ENCODE measurements at regions not wholly inside any gene's neighbourhood (a gene's known extent, or its start where the extent isn't known, plus 50 kb on each side); places are given as distances from the start of the nearest gene placed in this dataset.

DNA sequence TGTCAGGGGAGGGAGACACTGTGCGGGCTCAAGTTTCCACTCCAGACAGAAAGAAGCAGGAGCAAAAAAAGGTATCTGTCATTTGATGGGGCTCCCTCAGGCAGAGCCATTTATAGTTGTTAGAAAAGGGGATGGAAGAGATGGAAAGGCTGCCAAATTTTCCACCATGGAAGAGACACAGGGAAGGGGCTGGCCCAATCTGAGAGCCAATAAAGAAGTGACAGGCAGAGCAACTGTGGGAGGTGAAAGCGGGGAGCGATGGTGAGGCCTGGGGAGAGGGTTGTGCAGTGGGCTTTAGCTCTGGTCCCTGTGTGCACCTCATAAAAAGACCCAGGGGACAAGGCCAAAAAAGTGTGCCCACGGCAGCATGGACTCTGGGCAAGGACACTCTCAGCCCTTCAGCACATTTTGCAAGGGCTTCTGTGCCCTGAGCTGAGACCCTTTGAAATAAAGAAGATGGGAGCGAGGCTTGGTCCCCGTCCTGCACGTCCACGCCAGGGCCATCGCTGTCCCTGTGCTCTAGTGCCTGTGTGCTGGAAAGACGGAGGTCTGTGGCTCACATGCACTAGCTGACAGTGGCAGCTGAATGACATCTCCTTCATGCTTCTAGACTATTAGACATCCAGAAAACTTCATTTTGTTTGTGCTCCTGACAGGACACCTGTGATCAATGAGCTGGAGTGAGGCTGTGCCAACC lies 456.7 kb upstream of the HS6ST1 start:
- 82% methylated on average over 10 of the region's 10 CpGs for WGBS (ENCODE audit: low lambda C conversion rate, missing lambda C conversion rate)
- DNase-seq (ENCODE audit: low spot score), result no peak
- no peak for TF ChIP-seq EZH2 (IDR thresholded peaks at IDR 0.05; ENCODE audit: borderline replicate concordance)
- TF ChIP-seq, protein P1, sequence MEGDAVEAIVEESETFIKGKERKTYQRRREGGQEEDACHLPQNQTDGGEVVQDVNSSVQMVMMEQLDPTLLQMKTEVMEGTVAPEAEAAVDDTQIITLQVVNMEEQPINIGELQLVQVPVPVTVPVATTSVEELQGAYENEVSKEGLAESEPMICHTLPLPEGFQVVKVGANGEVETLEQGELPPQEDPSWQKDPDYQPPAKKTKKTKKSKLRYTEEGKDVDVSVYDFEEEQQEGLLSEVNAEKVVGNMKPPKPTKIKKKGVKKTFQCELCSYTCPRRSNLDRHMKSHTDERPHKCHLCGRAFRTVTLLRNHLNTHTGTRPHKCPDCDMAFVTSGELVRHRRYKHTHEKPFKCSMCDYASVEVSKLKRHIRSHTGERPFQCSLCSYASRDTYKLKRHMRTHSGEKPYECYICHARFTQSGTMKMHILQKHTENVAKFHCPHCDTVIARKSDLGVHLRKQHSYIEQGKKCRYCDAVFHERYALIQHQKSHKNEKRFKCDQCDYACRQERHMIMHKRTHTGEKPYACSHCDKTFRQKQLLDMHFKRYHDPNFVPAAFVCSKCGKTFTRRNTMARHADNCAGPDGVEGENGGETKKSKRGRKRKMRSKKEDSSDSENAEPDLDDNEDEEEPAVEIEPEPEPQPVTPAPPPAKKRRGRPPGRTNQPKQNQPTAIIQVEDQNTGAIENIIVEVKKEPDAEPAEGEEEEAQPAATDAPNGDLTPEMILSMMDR (IDR thresholded peaks at IDR 0.05; ENCODE audit: poor library complexity), result no peak
- no peak for TF ChIP-seq EZH2phosphoT487 (IDR thresholded peaks at IDR 0.05; ENCODE audit: low read depth, severe bottlenecking, unreplicated experiment)
- Histone ChIP-seq H4K20me1 (ENCODE audit: insufficient read depth, poor library complexity, severe bottlenecking) (no peaks in the 10 kb centered on the region), H2AFZ (no peak overlapping the region), H3K9me2 (replicated peaks; ENCODE audit: insufficient read depth) (no peaks in the 10 kb centered on the region), H3K4me3 (no peak overlapping the region), H3K4me2 (no peak overlapping the region), H3K79me2 (no peaks in the 10 kb centered on the region), H3K9me3 (ENCODE audit: low read depth) (no peaks in the 10 kb centered on the region), H3K27me3 (no peaks in the 10 kb centered on the region), H3K27ac (no peak overlapping the region), H3K36me3 (replicated peaks; ENCODE audit: insufficient read depth, low read depth) (no peaks in the 10 kb centered on the region), H3K4me1 (ENCODE audit: insufficient read depth) (no peaks in the 10 kb centered on the region)

DNA sequence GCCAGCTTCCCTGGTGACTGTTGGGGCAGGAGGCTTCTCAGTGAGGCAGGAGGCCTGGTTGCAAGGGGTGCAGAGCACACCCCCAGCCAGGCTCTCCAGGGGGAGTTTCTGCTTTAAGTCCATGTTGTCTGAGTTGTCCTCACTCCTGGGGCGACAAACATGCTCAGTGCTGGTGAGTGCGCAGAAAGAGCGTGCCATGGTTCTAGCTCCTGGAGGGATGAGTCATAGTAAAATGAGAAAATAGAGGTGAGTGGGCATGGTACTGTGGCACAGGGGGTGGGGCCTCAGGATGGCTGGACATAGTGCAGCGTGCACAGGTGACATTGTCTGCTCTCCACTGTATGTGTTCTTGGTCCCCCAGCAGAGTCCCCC lies 457.2 kb upstream of the HS6ST1 start:
- TF ChIP-seq, protein P1 (IDR thresholded peaks at IDR 0.05; ENCODE audit: poor library complexity), result no peak
- TF ChIP-seq EZH2phosphoT487 (IDR thresholded peaks at IDR 0.05; ENCODE audit: low read depth, severe bottlenecking, unreplicated experiment) (no peak), EZH2 (IDR thresholded peaks at IDR 0.05; ENCODE audit: borderline replicate concordance) (no peak)
- 97% methylated on average over 4 of the region's 4 CpGs for WGBS (ENCODE audit: low lambda C conversion rate, missing lambda C conversion rate)
- no peak for DNase-seq (ENCODE audit: low spot score)

DNA sequence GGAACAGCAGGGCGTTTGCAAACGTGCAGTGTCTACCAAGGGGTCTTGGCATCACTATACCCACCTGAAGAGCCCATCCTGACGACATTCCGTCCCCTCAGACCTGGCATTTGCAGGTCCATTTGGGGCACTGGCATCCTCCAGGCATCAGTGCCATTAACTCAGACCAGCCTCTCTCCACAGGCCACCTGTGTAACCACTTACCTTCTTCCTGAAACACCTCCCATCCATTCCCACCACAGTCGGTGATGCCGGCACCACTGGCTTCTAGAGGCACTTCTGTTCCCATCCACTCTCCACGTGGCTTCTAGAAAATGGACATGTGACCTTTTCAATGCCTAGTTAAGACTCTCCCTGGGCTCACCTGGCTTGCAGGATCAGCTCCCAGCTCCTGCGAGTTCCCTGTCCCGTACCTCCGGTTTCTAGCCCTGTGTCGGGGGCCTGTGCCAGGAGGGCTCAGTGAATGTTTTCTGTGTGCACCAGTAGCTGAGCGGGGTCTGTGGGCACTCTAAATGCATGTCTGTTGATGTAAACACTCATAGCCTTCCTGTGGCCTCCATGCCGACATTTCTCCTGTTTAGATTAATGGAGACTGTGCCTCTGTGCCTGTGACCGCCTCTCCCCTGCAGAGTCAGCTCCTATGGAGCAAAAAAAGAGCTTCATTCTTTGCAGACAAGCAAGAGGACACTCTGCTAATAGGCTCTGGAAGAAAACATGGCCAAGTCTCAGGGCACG lies 458.0 kb upstream of the HS6ST1 start:
- H2AFZ ChIP-seq, result no peak overlapping the region
- TF ChIP-seq, protein P1 (IDR thresholded peaks at IDR 0.05; ENCODE audit: poor library complexity), result no peak
- no peak for TF ChIP-seq EZH2 (IDR thresholded peaks at IDR 0.05; ENCODE audit: borderline replicate concordance)
- no peak for TF ChIP-seq EZH2phosphoT487 (IDR thresholded peaks at IDR 0.05; ENCODE audit: low read depth, severe bottlenecking, unreplicated experiment)
- H3K4me1 ChIP-seq (ENCODE audit: insufficient read depth), result no peaks in the 10 kb centered on the region
- no peak overlapping the region for H3K27ac ChIP-seq
- no peaks in the 10 kb centered on the region for H3K9me2 ChIP-seq (replicated peaks; ENCODE audit: insufficient read depth)
- WGBS (ENCODE audit: low lambda C conversion rate, missing lambda C conversion rate), result 85% methylated on average over 15 of the region's 15 CpGs
- no peak for DNase-seq (ENCODE audit: low spot score)
- H3K4me2 ChIP-seq, result no peak overlapping the region
- no peaks in the 10 kb centered on the region for H3K79me2 ChIP-seq
- H4K20me1 ChIP-seq (ENCODE audit: insufficient read depth, poor library complexity, severe bottlenecking), result no peaks in the 10 kb centered on the region
- H3K27me3 ChIP-seq, result no peaks in the 10 kb centered on the region
- H3K36me3 ChIP-seq (replicated peaks; ENCODE audit: insufficient read depth, low read depth), result no peaks in the 10 kb centered on the region
- no peak overlapping the region for H3K4me3 ChIP-seq
- no peaks in the 10 kb centered on the region for H3K9me3 ChIP-seq (ENCODE audit: low read depth)

More for the DNA sequence above, 457.2 kb upstream of the HS6ST1 start:
- Histone ChIP-seq H3K4me2 (no peak overlapping the region), H2AFZ (no peak overlapping the region), H3K27me3 (no peaks in the 10 kb centered on the region), H3K36me3 (replicated peaks; ENCODE audit: insufficient read depth, low read depth) (no peaks in the 10 kb centered on the region), H3K4me3 (no peak overlapping the region), H4K20me1 (ENCODE audit: insufficient read depth, poor library complexity, severe bottlenecking) (no peaks in the 10 kb centered on the region), H3K27ac (no peak overlapping the region), H3K9me3 (ENCODE audit: low read depth) (no peaks in the 10 kb centered on the region), H3K4me1 (ENCODE audit: insufficient read depth) (no peaks in the 10 kb centered on the region), H3K79me2 (no peaks in the 10 kb centered on the region), H3K9me2 (replicated peaks; ENCODE audit: insufficient read depth) (no peaks in the 10 kb centered on the region)
